GM06990 (cell line): ENCODE measurements at regions not wholly inside any gene's neighbourhood (a gene's known extent, or its start where the extent isn't known, plus 50 kb on each side); places are given as distances from the start of the nearest gene placed in this dataset.
"Not testable (repeated sequence)": the region's sequence is repeated elsewhere in the genome, so short reads cannot be mapped to it uniquely, and the experiment has no call there.

ENCODE experiments used
- DNase-seq: peaks from one replicate; pipeline ENCODE4 v3.0.0-alpha.2; 2011; ENCODE audit not compliant: insufficient read length; ENCODE audit errors: extremely low read depth
- H3K27me3 ChIP-seq: replicated peaks from 2 replicates; pipeline ENCODE4 v1.6.0; 2011; ENCODE audit warnings: low read length; ENCODE audit not compliant: control insufficient read depth, insufficient read depth
- H3K36me3 ChIP-seq: 2 replicates; pipeline ENCODE4 v1.5.1; 2011; ENCODE audit warnings: low read length; ENCODE audit not compliant: control insufficient read depth, insufficient read depth
- H3K4me3 ChIP-seq: replicated peaks from 2 replicates; pipeline ENCODE4 v1.5.1; 2011; ENCODE audit warnings: low read depth, mild to moderate bottlenecking, control low read depth, low read length
- CTCF ChIP-seq: IDR thresholded peaks from 2 replicates; pipeline ENCODE4 v1.5.1; 2011; ENCODE audit warnings: low read length, control low read depth, mild to moderate bottlenecking, inconsistent platforms; ENCODE audit not compliant: insufficient read depth, poor library complexity, severe bottlenecking

- no peak for TF ChIP-seq CTCF
- DNase-seq = no peak
- Histone ChIP-seq H3K36me3 (no peaks in the 10 kb centered on the region), H3K4me3 (no peak overlapping the region), H3K27me3 (no peaks in the 10 kb centered on the region)
These were observed 662.0 kb upstream of the CPEB2 start for GRCh38 chr4:14340321-14340720.

- Histone ChIP-seq H3K4me3 (no peak overlapping the region), H3K36me3 (no peaks in the 10 kb centered on the region), H3K27me3 (no peaks in the 10 kb centered on the region)
- no peak for DNase-seq
- TF ChIP-seq CTCF = no peak
These were observed 658.3 kb upstream of the CPEB2 start for GRCh38 chr4:14343961-14344360.

- no peak overlapping the region for H3K4me3 ChIP-seq
- H3K27me3 ChIP-seq = no peaks in the 10 kb centered on the region
- no peak for DNase-seq
- H3K36me3 ChIP-seq = no peaks in the 10 kb centered on the region
- TF ChIP-seq CTCF = no peak
These were observed 656.9 kb upstream of the CPEB2 start for GRCh38 chr4:14345356-14345775.

- Histone ChIP-seq H3K27me3 (no peaks in the 10 kb centered on the region), H3K36me3 (no peaks in the 10 kb centered on the region), H3K4me3 (no peak overlapping the region)
- TF ChIP-seq CTCF = no peak
- DNase-seq = no peak
These were observed 654.8 kb upstream of the CPEB2 start for GRCh38 chr4:14347526-14347925.

GRCh38 chr4:14348506-14348905 is 653.8 kb upstream of the CPEB2 start:
- TF ChIP-seq CTCF = no peak
- Histone ChIP-seq H3K4me3 (no peak overlapping the region), H3K27me3 (no peaks in the 10 kb centered on the region), H3K36me3 (no peaks in the 10 kb centered on the region)
- DNase-seq = no peak

GRCh38 chr4:14358544-14359160 is 643.6 kb upstream of the CPEB2 start:
- H3K27me3 ChIP-seq, DNase-seq, H3K36me3 ChIP-seq, H3K4me3 ChIP-seq: not testable (repeated sequence)
